GM18498 (cell line): ENCODE measurements at regions not wholly inside any gene's neighbourhood (a gene's known extent, or its start where the extent isn't known, plus 50 kb on each side); places are given as distances from the start of the nearest gene placed in this dataset.

Experiments
- ATAC-seq: cut with Tn5 transposase; IDR thresholded peaks from one replicate; pipeline ENCODE4 v1.9.1; 2021; ENCODE audit warnings: mild to moderate bottlenecking, moderate library complexity; ENCODE audit not compliant: unreplicated experiment

DNA sequence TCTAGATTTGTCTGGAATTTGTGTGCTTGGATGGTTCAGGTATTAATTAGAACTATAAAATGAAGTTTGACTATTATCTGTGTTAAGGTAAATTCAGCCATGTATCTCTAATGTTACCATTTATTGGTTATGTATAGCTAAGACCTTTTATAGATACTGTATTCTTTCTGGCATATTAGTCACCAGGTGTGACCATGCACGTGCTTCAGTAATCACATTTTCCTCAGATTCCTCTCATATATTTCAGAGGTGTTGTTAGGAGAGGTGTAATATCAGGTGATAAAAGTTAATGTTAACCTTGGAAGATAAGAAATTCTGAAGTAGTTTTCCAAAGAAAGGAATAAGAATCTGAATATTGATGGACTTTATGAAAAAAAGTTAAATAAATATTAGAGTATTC lies 194.5 kb upstream of the KHDRBS2 start:
- no peak for ATAC-seq

DNA sequence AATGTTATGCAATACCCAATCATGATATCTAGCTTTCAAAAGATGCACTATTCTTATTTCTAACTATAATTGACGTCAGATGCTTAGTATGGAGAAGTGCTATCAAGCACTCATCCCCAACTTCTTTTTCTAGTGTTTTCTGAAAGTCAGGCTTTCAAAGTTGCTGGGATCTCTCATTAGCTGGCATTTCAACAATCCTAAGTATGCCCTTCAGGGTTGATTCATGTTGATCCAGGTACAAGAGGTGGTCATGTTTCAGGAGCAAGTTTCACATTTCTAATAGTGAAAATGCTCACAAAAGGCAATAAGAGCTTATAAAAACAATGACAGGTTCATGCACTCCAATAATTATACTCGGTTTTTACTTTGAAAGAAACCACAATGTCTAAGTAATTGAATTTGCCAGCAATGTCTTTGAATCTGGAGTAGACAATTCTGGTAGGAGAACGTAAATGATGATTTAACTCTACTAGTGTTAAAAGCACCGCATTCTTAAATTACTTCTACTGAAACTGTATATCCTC lies 193.7 kb upstream of the KHDRBS2 start:
- no peak for ATAC-seq

DNA sequence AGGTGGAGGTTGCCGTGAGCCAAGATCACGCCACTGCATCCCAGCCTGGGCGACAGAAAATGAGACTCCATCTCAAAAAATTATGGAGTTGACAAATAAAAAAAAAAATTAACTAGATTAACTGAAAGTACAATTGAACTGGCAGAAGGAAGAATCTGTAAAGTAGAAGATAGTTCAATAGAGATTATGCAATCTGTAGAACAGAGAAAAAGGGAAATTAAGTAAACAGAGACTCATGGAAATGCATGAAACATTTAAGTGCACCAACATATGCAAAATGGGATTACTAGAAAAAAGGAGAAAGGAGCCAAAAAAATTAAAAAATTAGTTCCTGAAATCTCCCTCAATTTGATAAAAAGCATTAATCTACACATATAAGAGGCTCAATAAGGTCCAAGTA lies 188.8 kb upstream of the KHDRBS2 start:
- no peak for ATAC-seq

DNA sequence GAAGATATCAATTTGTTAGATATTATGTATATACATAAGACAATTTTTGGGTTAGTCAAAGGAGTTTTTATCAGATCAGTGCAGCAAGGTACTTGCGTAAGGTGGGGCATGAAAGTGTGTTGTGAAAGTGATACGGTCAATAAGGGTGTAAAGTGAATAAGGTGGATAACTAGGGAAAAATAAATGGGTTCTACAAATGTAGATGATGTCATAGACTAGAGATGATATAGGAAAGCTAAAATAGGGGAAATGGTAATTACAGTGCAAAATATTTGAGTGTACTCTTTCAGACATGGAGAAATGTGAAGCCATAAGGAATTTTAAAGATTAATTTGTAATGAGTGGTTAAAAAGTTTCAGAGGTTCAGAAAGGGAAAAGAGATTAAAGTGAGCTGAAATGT lies 180.6 kb upstream of the KHDRBS2 start:
- ATAC-seq: no peak

DNA sequence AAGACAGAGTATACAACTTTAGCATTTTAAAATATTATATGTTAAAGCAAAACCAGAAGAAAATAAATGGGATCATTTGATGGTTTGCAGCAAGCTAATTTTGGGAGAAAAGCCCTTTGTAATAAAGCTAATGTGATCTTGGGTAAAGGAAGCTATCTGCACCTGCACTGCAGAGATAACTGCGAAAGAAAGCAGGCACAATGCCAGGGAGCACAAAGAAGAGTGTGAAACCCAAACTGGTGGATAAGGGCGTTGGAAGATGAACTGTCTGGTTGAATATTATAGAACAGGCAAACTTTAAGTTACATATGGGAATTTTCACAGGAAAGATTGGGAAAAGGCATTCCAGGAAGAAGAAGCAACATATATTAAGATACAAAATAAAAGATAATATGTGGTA lies 179.2 kb upstream of the KHDRBS2 start:
- ATAC-seq: no peak

DNA sequence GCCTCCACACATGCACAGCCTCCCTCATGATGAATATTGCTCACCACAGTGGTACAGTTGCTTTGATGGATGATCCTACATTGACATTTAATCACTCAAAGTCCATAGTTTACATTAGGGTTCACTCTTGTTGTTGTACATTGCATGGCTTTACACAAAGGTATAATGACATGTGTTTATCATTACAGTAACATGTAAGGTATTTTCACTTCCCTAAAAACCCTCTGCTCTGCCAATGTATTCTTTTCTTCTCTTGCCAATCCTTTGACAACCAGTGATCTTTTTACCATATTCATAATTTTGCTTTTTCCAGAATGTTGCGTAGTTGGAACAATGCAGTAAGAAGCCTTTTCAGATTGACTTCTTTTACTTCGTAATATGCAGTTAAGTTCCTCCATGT lies 166.6 kb upstream of the KHDRBS2 start:
- no peak for ATAC-seq

DNA sequence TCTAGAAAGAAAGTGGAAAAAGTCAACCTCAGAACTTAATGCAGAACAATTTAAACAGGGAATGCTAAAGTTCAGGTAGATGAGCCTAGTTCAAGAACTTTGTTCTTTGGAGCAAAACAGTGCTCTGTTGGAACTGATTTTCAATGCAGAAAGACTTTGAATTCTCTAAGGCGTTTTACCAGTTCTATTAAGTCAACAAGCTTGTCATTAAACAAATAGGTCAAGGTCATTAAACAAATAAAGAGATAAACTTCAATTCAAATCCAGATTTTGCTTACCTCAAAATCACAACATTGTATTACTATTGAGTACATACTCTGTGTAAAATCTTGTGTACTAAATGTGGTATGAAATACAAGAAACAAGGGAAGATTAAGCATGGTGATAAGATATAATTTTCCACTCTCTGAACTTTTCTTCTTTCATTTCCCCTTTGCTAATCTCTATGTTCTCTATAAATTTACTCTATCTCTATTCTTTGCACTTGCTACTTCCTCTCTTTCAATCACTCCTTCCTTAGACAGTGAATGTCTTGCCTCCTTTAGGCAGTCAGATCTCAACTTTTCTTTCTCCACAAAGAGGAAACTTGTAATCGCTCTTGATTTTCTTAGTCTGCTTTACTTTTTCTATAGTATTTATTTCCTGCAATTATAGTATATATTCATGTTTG lies 160.8 kb upstream of the KHDRBS2 start:
- no peak for ATAC-seq

DNA sequence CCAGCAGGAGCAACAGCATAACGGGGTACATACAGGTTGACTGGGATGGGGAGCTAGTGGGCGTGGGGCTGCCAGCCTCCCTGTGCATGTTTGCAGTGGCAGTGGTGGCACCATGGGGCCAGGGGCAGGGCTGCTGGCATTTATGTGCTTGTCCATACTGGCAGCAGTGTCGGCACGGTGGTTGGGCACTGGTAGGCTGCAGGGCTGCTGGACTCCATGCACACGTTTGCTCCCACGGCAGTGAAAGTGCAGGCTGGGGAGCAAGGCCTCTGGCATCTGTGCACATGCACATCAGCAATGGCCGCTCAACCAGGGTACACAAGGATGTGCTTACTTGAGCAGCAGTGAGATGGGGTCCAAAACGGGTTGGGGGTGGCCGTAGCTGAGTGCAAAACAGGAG lies 159.5 kb upstream of the KHDRBS2 start:
- no peak for ATAC-seq

DNA sequence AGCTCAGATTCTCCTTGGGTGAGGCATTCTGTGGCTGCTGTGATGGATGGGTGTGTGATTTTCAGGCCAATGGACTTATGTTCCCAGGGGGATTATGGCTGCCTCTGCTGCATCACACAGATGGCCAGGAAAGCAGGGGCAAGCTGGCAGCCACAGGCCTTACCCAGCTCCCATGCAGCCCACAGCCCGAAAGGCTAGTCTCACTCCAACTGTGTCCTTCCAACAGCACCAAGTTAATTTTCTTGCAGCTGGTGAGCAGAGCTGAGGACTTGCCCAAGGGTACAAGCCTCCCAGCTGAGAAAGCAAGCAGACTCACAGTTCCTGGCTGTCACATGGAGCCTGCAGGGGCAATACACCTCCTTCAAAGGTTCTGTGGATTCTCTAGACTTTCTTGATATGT lies 155.2 kb upstream of the KHDRBS2 start:
- ATAC-seq: no peak

DNA sequence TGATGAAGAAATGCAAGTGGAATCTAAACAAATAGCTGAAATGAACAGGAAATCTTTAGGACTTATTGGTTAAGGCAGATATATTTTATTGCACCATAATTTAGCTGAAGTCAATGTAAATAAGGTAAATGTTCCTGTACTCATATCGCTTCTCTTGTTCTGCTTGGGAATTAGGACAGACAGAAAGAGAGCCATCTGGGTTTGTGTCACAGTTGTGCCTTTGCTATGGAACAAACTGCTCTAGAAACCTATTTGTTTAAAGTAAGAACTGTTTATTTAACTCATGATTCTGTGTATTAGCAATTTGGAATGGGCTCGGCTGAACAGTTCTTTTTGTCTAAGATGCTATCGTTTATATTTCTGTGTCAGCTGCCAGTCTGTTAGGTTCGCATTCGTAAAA lies 143.8 kb upstream of the KHDRBS2 start:
- ATAC-seq: no peak

DNA sequence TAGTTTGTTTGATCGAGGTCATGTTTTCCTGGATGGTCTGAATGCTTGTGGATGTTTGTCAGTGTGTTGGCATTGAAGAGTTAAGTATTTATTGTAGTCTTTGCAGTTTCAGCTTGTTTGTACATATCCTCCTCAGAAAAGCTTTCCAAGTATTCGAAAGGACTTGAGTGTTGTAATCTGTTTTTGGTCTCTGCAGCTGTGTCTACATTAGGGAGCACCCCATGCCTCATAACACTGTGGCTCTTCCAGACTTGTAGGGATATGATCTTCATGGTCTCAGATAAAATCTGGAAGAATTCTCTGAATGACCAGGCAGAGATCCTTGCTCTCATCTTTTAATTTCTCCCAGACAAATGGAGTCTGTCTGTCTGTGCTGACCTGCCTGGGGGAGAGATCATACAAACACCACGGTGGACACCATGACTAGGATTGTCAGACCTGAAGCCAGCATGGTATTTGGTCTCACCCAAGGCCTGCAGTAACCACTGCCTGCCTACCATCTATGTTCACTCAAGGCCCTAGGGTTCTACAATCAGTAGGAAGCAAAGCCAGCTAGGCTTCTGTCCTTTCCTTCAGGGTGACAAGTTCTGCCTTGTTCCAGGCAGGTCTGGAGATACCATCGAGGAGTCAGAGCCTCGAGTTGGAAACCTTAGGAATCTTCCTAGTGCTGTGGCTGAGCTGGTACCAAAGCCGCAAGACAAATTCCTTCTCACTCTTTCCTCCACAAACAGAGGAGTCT lies 114.7 kb upstream of the KHDRBS2 start:
- ATAC-seq: no peak

DNA sequence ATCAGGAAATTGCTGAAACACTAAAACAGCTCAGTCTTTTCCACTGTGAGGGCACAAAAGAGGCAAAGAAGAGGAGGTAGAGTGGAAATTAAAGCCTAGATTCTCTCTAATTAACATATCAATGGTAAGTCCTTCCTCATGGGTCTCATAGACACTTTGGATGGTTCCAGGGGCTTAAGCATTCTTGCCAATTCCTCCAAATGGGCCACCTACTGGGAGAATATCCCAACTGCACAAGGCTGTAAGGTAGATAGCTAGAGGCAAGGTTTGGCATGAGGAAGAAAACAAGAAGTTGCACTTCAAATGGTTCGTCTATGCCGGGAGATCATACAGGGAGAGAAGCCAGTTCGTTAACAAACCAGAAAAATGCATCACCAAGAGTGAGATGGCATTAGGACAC lies 107.6 kb upstream of the KHDRBS2 start:
- ATAC-seq: no peak

DNA sequence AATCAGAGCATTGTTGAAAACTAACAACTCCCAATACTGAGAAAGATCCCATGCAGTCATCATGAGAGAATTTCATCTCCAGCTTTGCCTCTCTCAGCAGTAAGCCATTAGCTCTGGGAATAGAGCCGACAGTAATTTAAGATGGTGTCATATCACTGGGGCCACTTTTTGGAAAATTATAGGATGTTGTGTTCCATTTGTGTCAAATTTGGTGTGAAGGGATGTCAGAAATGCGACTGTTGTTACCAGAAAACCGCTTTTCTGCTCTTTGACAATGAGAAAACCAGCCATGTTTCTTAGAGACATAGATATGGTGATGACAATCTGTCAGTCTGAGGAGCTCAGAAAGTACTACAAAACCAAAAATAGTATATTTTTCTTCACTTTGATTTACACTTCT lies 106.3 kb upstream of the KHDRBS2 start:
- no peak for ATAC-seq

DNA sequence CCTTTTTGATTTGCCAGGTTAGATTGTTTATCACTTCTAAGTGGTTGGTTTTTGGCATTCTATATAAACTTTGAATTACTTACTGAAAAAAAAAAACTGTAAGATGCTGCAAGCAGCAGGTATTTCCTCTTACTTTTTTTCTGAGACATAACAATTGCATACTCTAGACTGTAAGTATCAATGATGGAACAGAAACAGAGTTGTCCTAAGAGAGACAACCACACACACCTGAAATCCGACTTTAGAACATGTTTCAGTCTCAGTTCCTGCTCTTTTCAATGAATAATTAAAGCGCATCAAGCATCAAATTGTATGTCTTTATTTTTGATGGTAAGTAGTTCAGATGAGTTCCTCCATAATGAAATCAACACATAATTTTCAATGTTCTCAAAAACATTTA lies 105.3 kb upstream of the KHDRBS2 start:
- no peak for ATAC-seq

DNA sequence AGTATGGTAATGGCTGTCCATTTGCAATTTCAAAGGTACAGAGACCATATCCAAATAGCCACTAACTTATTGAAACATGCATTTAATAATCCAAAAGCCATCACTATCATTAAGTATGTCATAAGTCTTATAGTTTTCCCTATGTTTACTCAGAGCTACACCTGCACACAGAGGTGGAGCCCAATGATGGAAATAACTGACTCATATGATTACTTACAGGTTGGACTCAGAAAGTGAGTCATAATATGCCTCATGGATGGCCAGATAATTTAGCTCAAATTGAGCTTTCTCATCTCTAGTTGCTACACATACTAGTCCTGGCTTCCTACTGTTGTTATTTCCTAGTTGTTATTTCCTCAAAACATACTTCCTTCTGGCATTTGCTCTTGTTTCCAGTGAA lies 104.4 kb upstream of the KHDRBS2 start:
- no peak for ATAC-seq

DNA sequence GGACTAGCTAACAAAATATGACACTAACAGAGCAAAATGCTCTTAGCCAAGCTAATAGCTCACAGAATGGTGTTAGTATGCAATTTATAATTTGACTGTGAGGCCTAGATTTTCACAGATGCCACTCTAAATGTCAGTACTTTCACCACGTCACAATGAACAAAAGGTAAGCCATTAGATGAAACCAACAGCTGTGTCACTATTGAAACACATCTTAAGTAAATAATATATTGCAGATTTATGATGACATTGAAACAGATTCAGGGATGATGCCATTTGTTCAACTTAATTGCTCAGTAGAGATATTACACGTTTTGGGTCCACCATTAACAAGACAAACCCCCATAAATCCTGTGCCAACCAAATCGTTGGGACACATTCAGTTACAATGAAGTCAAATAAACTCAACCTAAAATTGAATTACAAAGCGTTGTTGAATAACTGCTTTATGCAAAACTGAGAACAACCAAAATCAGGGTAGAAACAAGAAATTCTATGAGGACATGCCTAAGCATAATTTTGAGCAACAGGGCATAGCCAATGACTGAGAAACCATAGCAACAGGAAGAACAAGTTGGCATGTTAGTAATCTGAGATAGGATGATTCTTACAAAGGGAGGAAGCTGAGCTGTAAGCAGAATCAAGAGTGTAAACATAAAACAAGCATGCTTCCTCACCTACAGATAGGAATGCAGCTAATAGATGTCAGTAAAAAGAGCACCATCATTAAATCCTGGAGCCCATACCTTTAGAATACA lies 85.6 kb upstream of the KHDRBS2 start:
- no peak for ATAC-seq

DNA sequence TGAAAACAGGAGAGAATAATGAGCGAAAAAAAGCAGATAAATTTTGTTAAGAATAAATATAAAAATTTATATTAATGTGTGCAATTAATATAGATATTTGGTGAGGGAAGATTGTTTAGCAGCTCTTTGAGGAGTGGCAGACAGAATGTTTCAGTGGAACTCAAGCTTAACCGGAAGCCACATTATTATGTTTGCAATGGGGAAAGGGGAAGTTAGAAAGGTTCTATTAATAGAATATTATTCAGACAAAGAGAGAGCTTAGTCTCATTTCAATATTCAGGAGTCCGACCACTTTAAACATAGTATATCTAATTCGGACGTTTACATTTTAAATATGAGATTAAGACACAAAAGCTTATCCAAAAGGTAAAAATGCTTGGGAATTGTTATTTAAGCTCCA lies 81.6 kb upstream of the KHDRBS2 start:
- peak; percentile 98 for ATAC-seq

DNA sequence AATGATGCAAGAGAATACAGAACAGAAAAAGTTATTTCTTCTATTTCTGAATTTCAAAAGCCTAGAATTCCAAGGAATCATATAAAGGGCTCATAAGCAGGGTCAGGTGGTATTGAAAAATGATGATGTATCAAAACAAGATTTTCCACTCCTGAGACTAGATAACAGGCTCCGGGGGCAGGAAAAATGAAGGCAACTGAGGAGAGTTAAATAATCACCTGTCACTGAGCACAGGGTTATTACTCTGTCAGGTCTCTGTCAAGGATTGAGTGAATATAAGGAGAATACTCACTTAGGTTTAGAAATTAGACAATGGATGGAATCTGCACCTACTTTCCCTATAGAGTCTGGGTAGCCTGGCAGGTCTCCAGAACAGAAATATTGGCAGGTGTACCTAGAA lies 76.1 kb upstream of the KHDRBS2 start:
- no peak for ATAC-seq

DNA sequence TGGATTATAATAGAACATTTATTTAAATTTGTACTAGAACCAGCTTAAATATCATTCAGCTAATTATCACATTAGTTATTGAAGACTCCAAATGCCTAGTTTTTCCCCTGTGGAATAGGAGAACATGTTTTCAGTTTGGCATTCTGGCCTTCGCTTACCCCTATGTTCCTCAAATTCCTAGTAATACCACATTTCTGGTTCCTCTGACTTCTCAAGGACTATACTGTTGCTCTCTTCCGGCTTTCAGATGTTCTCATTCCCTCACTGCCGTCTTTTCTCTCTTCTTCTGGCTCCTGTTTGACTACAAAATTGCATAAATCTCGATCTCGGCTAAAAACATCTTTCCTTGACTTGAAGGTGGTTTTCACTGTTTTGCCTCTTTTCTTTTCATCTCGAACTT lies 71.8 kb upstream of the KHDRBS2 start:
- ATAC-seq: no peak

DNA sequence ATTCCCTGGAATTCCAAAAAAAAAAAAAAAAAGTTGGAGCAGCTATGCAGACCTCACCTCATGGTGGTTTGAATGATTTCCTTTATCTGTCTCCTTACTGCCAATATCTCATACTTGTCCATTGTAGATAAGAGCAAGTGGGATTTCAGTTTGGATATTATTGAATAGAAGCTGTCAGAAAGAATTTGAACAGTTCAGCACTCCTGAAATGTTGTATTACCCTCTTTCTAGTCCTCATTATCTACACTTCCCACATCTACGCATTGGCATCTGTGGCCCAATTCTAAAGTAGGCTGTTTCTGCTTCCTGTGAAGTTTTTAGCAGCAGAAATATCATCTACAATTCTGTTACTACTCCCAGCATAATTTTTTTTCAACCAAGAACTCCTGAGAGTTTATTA lies 68.2 kb upstream of the KHDRBS2 start:
- no peak for ATAC-seq

DNA sequence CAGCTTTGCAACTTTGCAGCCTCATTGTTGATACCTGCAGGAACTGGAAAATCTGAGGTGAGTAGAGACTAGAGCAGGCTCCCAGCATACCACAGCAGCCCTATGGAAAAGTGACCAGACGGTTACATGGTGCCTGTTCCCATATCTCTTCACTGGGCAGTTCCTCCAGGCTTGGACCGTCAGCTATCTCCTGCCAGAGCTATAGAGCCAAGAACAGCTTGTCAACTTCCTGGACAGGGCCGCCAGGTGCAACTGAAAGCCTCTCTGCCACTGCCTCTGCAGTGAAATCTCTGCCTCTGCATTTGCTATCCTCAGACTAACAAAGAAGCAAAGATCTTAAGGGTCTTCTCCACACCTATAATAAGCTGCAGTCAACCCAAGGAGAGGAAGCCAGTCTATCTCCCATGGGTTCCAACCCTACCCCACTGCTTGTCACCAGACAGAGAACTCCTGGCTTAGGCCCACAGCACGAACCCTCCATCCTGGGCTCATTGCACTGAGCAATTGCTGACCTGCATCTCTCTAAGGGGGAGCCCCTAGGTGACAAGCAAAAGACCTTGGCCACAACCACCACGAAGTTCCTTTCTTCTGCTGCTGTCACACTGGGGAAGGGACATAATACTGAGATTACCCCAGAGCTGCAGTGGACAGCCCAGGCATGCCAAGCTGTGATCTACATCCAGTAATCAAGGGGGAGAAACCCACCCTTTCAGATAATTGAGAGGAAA lies 60.1 kb upstream of the KHDRBS2 start:
- no peak for ATAC-seq
